ENCODE measurements at regions not wholly inside any gene's neighbourhood (a gene's known extent, or its start where the extent isn't known, plus 50 kb on each side); places are given as distances from the start of the nearest gene placed in this dataset.

DNA sequence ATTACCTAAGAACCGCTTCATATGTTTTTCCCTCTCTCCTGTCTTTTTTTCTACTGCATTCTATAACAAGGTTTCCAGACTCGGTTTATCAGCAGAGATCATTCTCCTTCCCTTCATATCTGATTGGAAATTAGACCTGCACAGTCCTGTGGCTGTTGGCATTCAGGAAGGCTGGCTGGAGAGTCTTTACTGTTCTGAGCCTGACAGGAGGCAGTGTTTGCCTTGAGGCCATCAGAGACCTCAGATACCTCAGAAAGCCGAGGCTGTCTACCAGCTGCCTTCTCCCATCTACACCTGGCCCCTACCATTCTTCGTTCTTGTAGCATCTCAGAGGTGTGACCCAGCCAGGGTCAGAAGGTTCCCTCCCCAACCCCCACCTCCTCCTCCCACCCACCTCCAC, 182.0 kb downstream of the CAND1 start:
- TF ChIP-seq, protein P1, sequence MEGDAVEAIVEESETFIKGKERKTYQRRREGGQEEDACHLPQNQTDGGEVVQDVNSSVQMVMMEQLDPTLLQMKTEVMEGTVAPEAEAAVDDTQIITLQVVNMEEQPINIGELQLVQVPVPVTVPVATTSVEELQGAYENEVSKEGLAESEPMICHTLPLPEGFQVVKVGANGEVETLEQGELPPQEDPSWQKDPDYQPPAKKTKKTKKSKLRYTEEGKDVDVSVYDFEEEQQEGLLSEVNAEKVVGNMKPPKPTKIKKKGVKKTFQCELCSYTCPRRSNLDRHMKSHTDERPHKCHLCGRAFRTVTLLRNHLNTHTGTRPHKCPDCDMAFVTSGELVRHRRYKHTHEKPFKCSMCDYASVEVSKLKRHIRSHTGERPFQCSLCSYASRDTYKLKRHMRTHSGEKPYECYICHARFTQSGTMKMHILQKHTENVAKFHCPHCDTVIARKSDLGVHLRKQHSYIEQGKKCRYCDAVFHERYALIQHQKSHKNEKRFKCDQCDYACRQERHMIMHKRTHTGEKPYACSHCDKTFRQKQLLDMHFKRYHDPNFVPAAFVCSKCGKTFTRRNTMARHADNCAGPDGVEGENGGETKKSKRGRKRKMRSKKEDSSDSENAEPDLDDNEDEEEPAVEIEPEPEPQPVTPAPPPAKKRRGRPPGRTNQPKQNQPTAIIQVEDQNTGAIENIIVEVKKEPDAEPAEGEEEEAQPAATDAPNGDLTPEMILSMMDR (conservative IDR thresholded peaks at IDR 0.05; ENCODE audit: low read depth, low read length), result no peak
- H3K4me3 ChIP-seq (ENCODE audit: low read depth, low read length), result no peak overlapping the region
- DNase-seq (ENCODE audit: low read depth), result no peak

DNA sequence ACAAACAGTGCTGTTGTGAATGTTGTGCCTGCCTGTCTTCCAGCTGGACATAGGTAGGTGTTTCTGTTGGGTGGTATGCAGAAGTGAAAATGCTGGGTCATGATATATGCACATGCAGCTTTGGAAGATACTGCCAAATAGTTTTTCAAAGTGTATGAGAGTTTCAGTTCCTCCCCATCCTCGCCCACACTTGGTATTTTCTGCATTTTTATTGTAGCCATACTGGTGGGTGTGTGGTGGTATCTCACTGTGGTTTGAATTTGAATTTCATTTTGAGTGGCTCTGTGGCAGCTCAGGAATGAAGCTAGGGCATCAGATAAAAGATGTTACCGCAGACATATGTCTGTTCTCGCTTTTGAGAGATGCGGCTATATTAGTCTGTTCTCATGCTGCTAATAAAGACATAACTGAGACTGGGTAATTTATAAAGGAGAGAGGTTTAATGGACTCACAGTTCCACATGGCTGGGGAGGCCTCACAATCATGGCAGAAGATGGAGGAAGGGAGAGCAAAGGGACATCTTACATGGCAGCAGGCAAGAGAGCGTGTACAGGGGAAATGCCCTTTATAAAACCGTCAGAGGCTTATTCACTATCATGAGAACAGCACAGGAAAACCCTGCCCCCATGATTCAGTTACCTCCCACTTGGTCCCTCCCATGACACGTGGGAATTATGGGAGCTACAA, 183.1 kb downstream of the CAND1 start:
- no peak for DNase-seq (ENCODE audit: low read depth)
- no peak overlapping the region for H3K4me3 ChIP-seq (ENCODE audit: low read depth, low read length)
- TF ChIP-seq, protein P1 (conservative IDR thresholded peaks at IDR 0.05; ENCODE audit: low read depth, low read length), result no peak

DNA sequence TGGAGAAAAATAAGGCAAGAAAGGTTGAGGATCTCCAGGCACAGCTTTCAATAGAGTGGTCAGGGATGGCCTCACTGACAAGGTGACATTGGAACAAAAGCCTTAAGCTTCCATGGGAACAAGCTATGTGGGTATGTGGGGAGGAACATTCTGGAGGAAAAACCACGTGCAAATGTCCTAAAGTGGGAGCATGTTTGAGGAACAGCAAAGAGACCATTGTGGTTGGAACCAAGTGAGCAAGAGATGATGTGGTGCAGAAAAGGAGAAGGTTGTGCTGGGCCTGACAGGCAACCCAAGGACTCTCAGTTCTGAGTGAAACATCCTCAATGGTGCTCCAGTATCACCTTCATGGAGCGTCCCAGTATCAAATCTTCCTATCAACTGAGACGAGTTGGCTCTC, 184.0 kb downstream of the CAND1 start:
- H3K4me3 ChIP-seq (ENCODE audit: low read depth, low read length), result no peak overlapping the region
- DNase-seq (ENCODE audit: low read depth), result no peak
- TF ChIP-seq, protein P1 (conservative IDR thresholded peaks at IDR 0.05; ENCODE audit: low read depth, low read length), result no peak

DNA sequence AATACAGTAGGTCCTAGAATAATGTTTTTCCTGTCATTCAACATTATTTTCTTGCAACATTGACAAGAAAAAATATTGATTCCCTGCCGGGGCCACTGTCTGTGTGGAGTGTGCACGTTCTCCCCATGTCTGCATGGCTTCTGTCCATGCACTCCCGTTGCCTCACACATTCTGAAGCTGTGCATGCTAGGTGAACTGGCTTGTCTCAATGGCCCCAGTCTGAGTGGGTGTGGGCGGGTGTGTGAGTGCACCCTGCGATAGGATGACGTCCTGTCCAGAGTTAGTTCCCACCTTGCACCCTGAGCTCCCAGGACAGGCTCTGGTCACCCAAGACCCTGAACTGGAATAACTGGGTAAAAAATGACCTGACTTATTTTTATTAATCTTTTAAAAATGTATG, 186.1 kb downstream of the CAND1 start:
- TF ChIP-seq, protein P1 (conservative IDR thresholded peaks at IDR 0.05; ENCODE audit: low read depth, low read length), result no peak
- no peak overlapping the region for H3K4me3 ChIP-seq (ENCODE audit: low read depth, low read length)
- no peak for DNase-seq (ENCODE audit: low read depth)

DNA sequence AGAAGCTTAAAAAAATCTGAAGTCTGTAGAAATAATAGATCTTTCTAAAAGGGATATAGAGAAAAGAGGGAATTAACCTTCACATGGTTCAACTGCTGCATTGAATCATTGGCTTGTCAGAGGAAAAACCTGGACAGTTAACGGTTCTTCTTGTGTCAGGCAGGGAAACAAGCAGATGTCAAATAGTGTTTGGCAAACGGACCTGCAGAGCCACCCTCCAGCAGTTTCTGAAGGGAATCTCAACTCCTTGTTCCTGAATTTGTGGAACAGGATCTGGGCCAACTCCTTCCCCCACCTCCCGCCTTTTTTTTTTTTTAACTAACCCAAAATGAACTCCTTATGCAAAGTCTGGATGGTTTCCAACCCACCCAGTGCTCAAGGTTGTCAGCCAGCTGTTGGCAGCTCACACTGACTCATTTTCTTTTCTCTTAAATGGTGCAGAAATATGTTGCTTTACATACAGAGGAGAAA, 187.3 kb downstream of the CAND1 start:
- no peak overlapping the region for H3K4me3 ChIP-seq (ENCODE audit: low read depth, low read length)
- no peak for DNase-seq (ENCODE audit: low read depth)
- TF ChIP-seq, protein P1 (conservative IDR thresholded peaks at IDR 0.05; ENCODE audit: low read depth, low read length), result no peak

DNA sequence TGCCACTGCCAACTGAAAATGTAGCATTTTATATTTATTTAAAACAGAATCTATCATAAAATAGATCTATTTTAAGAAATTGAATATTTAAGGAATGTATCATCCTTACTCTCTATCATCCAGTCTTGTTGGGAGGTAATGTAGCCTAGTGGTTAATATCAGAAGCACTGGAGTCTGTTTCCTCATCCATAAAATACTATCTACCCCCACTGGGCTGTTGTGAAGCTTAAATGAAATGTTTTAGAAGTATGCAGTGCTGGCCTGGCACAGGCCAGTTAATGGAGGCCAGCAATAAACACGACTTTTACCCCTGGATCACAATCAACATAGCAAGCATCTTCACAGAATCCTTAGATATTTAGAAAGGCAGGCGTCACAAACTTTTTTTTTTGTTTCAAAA, 188.0 kb downstream of the CAND1 start:
- no peak overlapping the region for H3K4me3 ChIP-seq (ENCODE audit: low read depth, low read length)
- TF ChIP-seq, protein P1 (conservative IDR thresholded peaks at IDR 0.05; ENCODE audit: low read depth, low read length), result no peak
- DNase-seq (ENCODE audit: low read depth), result no peak
